GM19438 (cell line): ENCODE measurements at regions not wholly inside any gene's neighbourhood (a gene's known extent, or its start where the extent isn't known, plus 50 kb on each side); places are given as distances from the start of the nearest gene placed in this dataset.

ENCODE experiments used
- ATAC-seq: cut with Tn5 transposase; IDR thresholded peaks from one replicate; pipeline ENCODE4 v1.9.1; 2021; ENCODE audit warnings: low read depth; ENCODE audit not compliant: unreplicated experiment

- no peak for ATAC-seq
Measured at GRCh38 chr6:106918115-106918514, 56.4 kb downstream of the CD24 start.

- no peak for ATAC-seq
Measured at GRCh38 chr6:106916891-106917290, 57.6 kb downstream of the CD24 start.

GRCh38 chr6:106913676-106914280 is 60.8 kb downstream of the CD24 start:
- ATAC-seq, result no peak

- ATAC-seq, result no peak
Measured at GRCh38 chr6:106913111-106913510, 61.4 kb downstream of the CD24 start.

- ATAC-seq, result no peak
Measured at GRCh38 chr6:106912091-106912490, 62.4 kb downstream of the CD24 start.

GRCh38 chr6:106910999-106911949 is 63.3 kb downstream of the CD24 start:
- no peak for ATAC-seq

GRCh38 chr6:106908386-106908840 is 66.1 kb downstream of the CD24 start:
- ATAC-seq, result no peak

- no peak for ATAC-seq
Measured at GRCh38 chr6:106907754-106908153, 66.8 kb downstream of the CD24 start.

- ATAC-seq, result no peak
Measured at GRCh38 chr6:106906232-106906631, 68.3 kb downstream of the CD24 start.

GRCh38 chr6:106903299-106903698 is 71.2 kb downstream of the CD24 start:
- no peak for ATAC-seq

GRCh38 chr6:106901062-106901461 is 73.5 kb downstream of the CD24 start:
- ATAC-seq, result no peak

- ATAC-seq, result no peak
Measured at GRCh38 chr6:106899697-106900096, 74.8 kb downstream of the CD24 start.

- ATAC-seq, result no peak
Measured at GRCh38 chr6:106897580-106897979, 76.9 kb downstream of the CD24 start.

GRCh38 chr6:106895703-106896040 is 78.9 kb downstream of the CD24 start:
- no peak for ATAC-seq

GRCh38 chr6:106894978-106895702 is 79.4 kb downstream of the CD24 start:
- ATAC-seq, result no peak

GRCh38 chr6:106892186-106892585 is 82.3 kb downstream of the CD24 start:
- no peak for ATAC-seq

- ATAC-seq, result no peak
Measured at GRCh38 chr6:106890447-106890846, 84.1 kb downstream of the CD24 start.

- no peak for ATAC-seq
Measured at GRCh38 chr6:106889692-106890091, 84.8 kb downstream of the CD24 start.

GRCh38 chr6:106886922-106887797 is 87.4 kb downstream of the CD24 start:
- no peak for ATAC-seq

GRCh38 chr6:106886081-106886843 is 88.3 kb downstream of the CD24 start:
- no peak for ATAC-seq
